GM19351 (cell line): ENCODE measurements at regions not wholly inside any gene's neighbourhood (a gene's known extent, or its start where the extent isn't known, plus 50 kb on each side); places are given as distances from the start of the nearest gene placed in this dataset.
"Not testable (repeated sequence)": the region's sequence is repeated elsewhere in the genome, so short reads cannot be mapped to it uniquely, and the experiment has no call there.

Experiments used
- ATAC-seq: cut with Tn5 transposase; IDR thresholded peaks from one replicate; pipeline ENCODE4 v1.9.1; 2021; ENCODE audit warnings: mild to moderate bottlenecking, moderate library complexity; ENCODE audit not compliant: unreplicated experiment

DNA sequence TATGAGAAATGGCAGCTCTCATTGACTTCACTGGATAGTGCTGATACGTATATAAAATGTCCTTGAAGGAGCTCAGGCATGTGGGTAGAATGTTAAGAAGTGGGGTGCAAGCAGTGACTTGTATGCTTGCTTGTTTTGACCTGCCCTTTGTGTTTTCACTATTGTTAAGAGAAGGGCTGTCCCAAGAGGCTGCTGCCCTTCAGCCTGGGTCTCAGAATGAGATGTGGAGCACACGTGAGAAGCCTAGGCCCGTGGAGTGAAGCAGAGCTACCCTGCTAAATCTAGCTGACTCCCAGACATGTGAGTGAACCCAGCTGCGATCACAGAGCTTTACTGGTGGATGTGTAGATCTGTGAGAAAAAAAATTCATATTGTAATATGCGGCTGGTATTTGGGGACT is 305.3 kb upstream of the RGS17 start:
- no peak for ATAC-seq

DNA sequence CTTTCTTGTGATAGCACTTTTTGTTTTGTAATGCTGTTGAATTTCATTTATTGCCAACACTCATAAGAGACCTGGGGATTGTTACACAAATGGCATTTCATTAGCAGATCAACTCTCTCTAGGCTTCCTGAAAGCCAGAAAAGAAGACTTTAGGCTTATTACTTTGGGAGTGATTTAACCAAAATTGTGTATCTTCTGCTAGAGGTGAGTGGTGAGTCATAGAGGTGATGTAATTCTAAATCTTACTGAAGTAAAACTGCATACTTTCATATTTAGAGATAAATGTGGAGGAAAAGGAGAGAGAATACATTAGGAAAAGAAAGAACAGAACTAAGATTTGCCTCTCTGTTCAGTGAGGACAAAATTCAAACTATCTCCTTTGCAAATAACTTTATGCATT is 304.7 kb upstream of the RGS17 start:
- no peak for ATAC-seq

DNA sequence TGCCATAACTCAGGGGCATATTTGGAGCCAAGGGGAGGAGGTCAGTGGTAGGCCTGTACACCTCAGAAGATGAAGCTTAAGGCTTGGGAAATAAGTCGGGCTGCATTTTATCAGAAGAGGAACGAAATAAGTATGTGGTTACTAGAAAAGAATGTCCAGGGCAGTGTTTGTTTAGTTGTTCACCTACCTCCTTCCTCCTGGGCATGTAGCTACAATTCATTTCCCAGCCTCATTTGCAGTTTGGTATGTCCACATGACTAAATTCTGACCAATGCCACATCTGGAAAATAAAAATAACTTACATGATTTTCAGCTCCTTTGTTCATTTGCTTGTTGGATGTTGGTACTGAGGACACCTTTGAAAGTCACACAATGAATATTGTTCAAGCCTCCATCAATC is 294.5 kb upstream of the RGS17 start:
- ATAC-seq, result no peak

DNA sequence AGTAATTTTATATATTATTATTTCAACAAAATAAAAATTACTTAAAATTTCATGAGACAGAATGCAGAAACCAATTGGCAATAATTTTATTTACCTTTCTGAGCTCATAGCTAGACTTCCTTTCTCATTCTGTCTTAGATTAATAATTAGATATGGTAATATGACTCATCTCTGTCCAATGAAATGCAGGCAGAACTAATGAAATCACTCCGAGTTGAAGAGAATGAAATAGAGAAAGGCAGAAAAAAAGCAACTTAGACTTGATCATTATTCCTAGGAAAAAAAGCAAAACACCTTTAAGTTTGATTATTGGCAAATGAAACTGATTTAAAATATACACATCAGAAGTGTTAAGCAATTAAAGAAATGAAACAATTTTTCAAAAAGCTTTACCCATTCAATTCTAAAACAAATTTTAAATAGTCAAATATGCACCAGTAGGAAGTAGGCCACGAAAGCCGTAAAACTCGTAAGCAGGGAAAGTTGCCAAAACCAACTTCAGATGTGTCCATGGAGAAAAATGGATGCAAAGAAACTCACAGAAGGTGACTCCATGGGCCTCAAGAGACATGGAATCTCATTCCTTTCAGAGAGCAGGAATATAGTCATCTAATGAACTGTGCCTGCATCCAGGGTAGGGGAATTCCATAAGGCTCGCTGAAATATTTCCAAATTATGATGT is 293.8 kb upstream of the RGS17 start:
- ATAC-seq, result no peak

DNA sequence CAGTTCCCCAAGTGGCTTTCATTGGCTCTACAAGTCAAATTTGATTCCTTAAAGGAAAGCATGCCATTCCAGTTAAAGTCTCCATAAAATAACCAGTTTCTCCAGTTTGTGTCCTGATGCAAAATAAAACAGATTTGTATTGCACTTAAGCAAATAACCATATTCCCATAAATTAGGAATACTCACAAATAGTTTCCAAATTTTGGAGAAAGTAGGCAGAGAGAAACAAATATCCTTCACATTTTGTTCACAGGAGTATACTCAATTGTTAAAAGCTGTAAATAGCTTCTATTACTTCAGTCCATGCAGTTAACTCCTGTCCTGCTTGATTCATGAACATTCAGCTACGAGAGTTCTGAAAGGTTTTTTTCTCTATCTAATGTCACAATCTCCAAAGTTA is 281.4 kb upstream of the RGS17 start:
- no peak for ATAC-seq

DNA sequence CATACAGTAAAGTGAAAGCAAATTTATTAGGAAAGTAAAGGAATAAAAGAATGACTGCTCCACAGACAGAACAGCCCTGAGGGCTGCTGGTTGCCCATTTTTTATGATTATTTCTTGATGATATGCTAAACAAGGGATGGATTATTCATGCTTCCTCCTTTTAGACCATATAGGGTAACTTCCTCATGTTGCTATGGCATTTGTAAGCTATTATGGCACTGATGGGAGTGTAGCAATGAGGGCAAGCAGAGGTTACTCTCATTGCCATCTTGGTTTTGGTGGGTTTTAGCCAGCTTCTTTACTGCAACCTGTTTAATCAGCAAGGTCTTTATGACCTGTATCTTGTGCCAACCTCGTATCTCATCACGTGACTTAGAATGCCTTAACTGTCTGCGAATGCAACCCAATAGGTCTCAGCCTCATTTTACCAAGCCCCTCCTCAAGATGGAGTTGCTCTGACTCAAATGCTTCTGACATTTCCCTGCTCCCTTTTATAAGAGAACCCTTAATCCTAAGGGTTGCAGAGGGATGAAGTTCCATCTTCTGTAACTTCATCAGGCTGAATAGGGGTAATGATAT is 280.1 kb upstream of the RGS17 start:
- no peak for ATAC-seq

DNA sequence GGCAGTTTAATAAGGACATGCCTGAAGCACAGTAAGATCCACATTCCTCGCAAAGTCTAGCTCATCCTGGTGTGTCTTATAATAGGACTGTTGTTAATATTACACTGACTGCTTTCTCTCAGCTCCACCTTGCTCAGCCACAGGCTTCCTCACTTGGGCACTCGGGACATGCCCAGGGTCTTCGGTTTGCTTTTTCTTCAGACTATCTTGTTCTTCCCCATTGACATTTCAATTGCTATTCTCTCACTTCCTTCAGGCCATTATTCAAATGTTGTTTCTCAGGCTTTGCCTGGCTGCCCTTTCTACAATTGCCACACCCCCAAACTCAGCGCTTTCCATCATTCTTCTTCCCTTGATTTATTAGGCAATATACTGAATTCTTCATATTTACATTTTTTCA is 274.8 kb upstream of the RGS17 start:
- ATAC-seq, result no peak

DNA sequence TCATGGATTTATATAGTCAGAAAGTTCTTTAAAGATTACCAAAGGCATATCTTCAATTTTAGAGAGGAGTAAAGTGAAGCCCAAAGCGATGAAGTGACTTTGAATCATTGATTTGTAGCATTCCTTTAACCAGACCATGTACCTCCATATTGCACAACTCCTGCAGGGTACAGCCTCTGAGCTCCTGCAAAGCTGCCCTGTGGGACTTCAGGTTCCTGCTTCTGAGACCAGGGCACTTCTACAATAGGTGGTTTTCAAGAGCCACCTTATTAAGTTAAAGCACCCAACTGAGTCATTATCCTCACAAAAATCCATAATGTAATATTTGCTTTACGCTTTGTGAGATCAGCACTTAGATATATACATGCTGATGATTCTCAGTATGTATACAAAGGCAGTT is 270.7 kb upstream of the RGS17 start:
- ATAC-seq, result no peak

DNA sequence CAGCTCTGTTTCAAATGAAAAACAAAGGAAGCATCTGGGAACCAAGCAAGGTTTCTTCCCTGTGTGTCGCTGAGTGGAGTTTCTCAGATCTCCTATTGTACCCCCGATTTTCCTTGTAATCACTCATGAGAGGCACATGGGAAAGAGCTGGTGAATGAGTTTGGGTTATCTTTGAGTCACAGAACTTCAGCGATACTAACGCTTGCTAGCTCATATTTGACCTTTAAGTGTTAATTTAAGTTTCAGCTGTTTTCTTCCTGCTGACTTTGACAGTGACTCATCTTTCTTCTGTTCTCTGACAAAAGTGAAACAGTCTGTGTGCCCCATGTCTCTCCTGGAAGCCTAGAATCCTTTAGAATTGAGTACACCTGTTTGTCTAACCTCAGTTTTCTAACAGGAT is 261.1 kb upstream of the RGS17 start:
- no peak for ATAC-seq

DNA sequence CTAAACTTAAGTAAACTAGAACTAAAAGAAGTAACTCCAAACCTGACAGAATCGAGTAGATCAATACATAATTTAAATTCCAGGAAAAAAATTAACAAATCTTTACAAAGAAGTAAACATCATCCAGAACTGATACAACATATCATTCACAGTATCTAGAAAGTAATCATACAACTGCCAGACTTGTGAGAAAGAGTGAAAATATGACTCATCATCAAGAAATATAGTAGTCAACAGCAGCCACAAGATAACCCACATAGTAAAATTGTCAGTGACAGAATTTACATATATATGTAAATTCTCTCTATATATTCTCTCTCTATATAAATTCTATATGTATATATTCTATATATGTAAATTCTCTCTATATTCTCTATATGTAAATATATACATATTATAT is 242.8 kb upstream of the RGS17 start:
- ATAC-seq, result no peak

DNA sequence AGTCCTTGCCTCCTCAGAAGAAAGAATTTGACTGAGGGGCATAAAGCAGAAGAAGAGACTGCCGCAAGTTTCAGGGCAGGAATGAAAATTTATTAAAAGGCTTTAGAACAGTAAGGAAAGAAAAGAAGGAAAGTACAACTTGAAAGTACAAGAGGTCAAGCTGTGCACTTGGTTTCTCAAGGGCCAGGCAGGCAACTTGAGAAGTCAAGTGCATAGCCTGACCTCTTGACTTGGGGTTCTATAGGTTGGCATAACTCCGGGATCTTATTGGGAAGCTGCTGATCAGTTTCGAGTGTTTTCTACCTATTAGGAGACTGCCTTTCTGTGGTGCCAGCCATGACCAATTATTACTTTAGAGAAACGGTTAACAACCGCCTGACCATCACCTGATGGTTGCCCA is 237.0 kb upstream of the RGS17 start:
- no peak for ATAC-seq

DNA sequence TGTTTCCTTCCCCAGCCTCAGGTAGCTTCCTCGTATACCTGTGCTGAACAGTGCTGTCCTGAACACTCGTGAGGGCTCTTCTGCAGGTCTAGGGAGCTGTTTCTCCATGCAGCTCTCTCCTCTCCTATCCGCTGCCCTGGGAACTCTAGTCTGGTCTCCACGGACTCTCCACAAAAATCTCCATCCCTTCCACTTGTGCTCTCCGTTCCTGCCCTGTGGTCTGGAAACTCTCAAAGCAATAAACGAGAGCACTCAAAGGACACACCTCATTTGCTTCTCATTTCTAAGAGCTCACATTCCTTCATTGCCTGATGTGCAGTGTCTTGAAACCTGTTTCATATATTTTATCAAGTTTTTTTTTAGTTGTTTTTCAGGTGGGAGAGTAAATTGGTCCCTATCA is 235.9 kb upstream of the RGS17 start:
- ATAC-seq, result no peak

DNA sequence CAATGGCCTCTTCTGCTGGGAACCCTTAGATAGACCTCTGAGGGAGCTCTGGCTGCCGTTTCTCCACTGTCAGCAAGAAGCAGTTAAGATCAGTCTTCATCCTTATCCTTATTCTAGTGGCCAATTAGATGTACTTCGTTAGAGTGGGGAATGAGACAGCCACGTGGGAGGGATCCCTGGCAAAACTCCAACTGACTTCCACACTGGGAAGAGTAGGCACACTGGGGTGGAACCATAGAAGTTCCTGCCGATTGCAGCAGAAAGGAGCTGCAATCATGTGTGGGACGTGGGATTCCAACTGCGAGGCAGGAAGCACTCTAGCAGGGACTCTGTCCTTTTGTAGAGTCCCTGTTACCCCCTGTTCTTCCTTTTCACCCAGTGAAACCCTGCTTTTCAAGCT is 226.3 kb upstream of the RGS17 start:
- ATAC-seq, result no peak

DNA sequence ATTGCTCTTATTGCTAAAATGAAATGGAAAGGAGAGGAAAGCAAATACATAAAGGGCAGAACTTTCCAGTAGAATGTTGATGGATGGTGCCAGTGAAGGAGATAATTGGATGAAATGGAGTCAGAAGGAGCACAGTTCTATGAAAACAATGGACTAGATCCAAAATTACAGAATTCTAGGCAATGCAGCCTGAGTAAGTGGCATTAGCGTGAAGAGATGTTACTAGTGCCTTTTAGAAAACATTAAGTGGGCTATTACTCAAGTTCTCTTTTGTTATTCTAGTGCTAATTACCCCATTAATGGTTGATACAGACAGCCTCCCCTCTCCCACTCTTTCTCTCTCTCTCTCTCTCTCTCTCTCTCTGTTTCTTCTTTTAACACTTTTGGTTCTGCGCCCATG is 209.5 kb upstream of the RGS17 start:
- no peak for ATAC-seq

DNA sequence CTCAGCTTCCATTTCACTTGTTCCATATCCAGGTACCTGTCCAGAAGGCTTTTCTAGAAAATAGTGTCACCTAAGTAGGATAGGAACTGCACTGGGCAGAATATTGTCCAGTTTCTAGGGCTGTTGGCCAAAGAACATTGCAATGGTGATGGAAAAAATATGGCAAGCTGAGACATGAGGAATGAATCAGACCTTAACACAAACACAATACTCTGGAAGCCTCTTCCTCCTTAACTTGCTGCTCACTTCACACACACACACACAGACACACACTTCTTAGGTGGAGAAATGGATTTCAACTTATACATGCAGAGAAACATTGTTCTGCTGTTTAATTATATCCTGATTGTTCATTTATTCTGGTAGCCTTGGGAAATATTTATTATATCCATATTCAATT is 203.0 kb upstream of the RGS17 start:
- no peak for ATAC-seq

DNA sequence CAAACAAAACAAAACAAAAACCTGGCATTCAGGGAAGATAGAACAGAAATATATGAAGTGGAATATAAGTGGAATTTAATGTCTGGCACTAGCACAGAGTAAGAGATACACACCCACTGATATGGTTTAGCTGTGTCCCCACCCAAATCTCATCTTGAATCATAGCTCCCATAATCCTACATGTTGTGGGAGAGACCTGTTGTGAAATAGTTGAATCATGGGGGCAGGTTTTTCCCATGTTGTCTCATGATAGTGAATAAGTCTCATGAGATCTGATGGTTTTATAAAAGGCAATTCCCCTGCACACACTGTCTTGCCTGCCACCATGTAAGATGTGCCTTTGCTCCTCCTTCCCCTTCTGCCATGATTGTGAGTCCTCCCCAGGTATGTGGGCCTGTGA is 200.1 kb upstream of the RGS17 start:
- ATAC-seq, result not testable (repeated sequence)

DNA sequence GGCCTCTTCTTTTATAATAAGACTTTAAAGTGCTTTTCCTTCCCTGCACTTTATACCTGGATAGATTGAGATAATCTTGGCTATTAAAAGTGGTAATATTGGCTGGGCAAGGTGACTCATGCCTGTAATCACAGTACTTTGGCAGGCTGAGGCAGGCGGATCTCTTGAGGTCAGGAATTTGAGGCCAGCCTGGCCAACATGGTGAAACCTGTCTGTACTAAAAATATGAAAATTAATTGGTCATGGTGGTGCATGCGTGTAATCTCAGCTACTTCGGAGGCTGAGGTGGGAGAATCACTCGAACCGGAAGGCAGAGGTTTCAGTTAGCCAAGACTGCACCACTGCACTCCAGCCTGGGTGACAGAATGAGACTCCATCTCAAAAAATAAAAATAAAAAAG is 197.1 kb upstream of the RGS17 start:
- no peak for ATAC-seq

DNA sequence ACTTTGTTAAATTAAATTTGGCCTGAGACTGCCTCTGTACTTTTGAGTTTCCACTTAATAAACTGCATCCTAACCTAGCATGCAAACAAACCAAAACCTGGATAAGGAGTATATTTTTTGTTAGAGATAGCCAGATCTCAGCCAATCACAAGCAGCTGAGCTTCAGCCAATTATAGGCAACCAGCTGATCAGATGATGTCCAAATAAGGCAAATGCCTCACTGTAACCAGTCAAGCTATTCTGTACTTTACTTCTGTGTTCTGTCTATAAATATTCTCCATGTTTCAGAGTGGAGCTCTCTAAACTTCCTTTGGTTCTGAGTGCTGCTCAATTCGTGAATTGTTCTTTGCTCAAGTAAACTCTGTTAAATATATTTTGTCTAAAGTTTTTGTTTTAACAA is 194.6 kb upstream of the RGS17 start:
- ATAC-seq, result no peak

DNA sequence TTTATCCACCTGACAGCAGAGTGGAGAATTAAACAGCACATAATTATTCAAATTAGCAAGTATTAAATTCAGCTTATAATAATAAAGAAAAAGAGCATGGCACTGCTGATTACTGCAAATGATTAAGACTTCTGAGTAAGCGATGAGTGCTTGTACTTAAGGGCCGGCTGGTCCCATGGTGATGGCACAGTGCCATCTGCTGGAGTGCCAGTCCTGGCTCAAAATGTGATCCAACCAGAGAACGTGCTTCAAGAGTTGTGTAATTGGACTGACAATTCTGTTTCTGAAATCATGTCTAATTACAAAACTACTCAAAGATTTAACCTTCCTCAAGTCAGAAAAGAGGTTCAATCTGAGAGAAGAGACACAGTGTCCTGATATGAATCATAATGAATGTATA is 181.6 kb upstream of the RGS17 start:
- ATAC-seq, result peak; percentile 74

DNA sequence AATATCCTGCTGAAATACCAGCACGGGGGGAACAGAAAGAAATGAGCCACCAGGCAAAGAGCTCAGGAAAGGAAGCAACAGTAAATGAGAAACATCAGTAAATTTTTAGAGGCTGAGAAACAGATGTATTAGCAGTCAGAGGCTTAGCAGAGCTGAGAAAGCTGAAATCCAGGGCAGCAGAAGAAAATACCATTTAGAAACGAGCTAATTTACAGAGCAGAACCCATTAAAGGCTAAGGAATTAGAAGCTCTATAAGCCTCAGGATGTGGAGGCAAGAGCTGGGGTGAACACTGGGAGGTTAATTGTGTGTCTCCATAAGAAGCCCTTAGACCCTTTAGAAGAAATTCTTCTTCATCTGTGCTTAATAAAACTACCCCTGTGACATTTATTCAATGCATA is 178.6 kb upstream of the RGS17 start:
- no peak for ATAC-seq

DNA sequence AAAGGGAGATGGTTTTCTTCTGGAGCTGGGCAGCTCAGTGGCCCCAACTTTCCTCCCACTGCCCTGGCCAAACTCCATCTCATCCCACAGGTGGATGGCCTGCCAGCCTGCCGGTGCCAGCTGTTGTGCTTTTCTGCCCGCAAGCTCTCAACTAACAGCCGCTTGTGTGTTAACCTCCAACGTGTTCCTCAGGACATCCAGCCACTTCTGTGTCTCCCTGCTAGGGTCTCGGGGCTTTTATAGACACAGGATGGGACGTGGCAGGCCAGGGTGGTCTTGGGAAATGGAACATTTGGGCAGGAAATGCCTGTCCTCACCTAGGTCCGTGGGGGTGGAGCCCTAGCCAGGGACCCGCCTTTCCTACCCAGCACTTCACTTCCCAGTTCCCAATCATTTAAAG is 171.1 kb upstream of the RGS17 start:
- ATAC-seq, result no peak

DNA sequence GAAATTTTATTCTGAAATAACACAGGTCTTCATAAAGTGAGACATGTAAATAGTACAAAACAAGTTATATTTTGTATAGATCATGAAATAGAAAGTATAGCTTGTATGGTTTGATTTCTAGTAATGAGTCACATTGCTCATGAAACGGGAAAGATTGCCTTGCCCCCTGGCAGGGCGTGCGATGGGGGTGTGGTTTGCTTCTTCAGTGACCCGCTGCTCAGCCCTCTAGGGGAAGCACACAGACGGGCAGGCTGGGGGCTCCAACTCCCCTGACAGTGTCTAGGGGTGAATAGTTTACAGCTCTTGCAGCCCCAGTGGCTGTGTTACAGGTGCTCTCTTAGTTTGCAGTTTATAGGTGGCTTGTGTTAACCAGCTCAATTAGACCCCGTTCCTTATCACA is 170.5 kb upstream of the RGS17 start:
- peak; percentile 84 for ATAC-seq

DNA sequence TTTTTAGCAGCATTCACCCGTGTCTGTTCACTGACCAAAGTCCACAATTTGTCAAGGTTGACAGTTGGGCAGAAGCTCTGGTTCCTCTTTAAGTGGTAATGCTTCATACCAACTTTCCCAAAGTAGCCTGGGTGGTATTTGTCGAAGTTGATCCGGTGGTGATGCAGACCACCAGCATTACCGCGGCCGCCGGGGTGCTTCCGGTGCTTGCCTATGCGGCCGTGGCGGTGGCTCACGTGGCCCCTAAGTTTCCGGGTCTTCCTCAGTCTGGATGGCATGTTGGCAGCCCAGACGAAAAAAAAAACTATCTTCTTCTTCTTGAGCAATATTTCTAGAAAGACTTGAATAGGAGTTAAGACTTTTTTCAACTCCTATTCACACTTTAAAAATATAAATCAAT is 151.4 kb upstream of the RGS17 start:
- ATAC-seq, result not testable (repeated sequence)
